ENCODE measurements at regions not wholly inside any gene's neighbourhood (a gene's known extent, or its start where the extent isn't known, plus 50 kb on each side); places are given as distances from the start of the nearest gene placed in this dataset.

GRCh38 chr6:153801917-153802316 is 237.1 kb upstream of the OPRM1 start:
- TF ChIP-seq CTCF (IDR thresholded peaks at IDR 0.05) (no peak), ZFX (IDR thresholded peaks at IDR 0.05; ENCODE audit: borderline replicate concordance) (no peak)
